GM19193 (cell line): ENCODE measurements at regions not wholly inside any gene's neighbourhood (a gene's known extent, or its start where the extent isn't known, plus 50 kb on each side); places are given as distances from the start of the nearest gene placed in this dataset.

Experiments
- POLR2A ChIP-seq: IDR thresholded peaks from 4 replicates; pipeline ENCODE4 v1.6.1; 2011; ENCODE audit not compliant: insufficient read depth, insufficient read length; ENCODE audit errors: extremely low read depth

DNA sequence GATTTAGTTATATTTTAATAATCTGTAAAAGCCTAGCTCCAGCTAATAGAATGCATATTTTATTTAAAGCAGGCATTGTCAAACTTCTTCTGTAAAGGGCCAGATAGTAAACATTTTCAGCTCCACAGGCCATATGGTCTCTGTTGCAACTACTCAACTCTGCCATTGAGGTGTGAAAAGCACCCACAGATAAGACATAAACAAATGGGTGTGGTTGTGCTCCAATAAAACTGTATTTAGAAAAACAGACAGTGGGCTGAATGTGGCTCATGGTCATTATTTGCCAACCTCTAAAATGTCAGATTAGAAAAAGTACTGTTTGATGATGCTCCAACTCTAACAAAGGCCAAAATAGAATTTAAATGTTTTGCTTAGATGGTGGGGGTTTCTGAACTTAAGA is 519.9 kb downstream of the RNF144A start:
- TF ChIP-seq POLR2A: no peak

DNA sequence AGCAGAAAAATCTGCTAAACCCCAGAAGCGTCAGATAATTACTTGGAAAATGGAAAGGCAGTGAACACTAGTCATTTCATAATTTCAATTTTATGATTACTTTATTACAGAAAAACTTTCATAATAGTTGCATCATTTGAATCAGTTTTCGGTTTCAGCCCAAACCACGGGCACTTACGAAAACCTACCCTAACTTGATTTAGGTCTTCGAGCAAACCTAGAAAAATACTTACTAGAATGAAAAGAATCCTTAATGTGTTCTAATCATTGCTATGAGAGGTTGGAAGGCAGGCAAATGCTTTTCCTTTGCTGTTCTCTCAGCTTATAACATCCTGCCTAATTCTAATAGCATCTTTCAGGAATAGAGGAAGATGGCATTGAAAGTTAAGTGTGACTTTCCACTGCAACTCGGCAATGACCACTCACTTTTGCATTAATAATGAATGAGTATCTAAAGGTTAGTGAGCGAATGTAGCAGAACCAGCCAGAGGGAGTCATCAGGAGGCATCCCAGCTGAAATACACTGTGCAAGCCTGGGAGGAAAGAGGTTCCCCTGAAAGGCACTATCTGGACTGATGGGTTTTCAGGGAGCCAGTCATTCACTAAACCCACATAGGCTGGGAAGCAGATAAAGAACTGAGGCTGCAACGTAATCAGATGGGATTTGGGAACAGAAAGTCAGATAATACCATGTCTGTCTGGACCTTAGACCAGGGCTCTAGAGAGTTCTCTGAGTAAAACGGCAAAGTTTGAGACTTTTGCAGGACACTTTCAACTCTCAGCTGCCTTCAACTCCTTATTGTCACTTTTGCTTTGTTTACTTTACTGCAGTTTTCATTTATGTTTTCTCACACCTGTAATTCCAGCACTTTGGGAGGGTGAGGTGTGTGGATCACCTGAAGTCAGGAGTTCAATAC is 520.8 kb downstream of the RNF144A start:
- TF ChIP-seq POLR2A: no peak

DNA sequence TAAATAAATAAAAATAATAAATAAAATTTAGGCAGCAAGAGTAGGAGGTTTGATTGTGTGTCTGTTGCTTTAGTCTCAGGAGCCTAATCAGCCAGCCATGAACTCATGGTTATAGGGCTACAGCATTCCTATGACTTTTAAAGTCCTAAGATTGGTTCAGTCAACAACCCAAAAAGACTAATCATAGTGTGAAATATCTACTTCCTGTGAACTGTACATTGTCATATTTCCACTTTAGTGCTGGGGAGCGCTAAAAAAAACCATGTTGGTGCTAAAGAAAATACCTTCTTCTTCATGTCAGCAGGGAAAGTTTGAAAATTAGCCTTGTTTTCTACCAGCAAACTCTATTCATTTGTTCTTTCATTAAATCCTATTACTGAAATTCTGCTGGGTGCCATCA is 521.6 kb downstream of the RNF144A start:
- TF ChIP-seq POLR2A: no peak

DNA sequence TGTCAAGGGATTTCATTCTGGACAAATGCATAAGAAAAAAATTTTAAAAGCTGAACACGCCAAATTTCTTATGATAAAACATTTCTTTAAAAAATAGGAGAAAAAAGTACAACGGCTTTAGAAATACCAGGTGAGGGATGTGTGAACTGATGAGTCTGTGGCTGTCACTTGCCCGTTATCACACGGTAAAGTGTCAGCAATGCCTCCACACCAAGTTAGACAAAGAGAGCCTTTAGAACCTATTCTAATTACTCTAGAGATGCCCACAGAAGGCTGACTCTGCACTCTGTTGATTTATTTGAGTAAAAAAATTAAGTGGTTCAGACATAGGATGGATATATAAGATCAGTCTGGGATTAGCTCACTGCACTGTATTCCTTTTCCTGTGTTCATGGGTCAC is 523.8 kb downstream of the RNF144A start:
- no peak for TF ChIP-seq POLR2A

DNA sequence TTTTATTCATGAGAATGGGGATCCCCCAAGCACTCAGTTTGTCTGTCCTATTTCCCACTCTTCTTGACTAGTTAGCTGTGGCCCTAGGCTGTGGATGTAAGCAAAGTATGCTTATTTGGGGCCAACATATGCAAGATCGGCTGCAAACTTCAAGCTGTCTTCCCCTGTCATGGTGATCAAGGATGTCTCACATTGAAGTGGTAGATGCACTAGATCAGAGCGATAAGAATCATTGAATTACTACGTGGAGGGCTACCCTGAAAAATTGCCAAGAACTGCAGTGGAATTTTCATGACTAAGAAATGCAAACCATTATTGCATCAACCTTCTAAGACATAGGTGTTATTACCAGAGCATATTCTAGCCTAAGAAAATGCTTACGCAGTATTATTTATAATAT is 527.4 kb downstream of the RNF144A start:
- no peak for TF ChIP-seq POLR2A

DNA sequence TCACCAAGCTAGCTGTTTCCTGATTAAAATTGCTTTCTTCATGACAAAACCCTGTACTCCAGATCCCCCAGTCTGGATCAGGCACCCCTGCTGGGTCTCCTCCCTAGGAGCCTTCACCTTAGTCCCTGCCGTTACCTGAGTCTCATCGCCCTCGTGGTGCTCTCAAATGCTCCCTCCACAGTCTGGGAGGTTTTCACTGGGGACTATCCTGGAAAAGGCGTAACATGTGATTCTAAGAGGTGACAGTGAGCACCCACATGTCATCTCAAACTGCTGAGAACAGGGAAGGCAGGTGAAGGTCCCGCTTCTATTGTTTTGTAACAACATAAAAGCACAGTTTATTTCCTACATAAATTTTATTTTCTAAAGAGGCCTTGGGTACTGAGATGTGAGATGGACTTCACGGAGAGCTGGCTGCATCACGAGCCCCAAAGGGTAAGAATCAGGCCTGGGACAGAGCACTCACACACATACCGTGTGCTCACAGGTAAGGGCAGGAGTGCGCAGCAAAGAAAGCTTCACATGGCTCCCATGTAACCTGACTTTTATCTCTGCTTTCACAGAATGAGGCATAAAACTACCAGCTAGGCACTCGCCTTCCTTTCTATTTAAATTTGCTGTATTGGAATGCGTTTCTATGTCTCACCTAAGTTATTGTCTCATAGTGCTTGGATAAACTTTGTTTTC is 531.5 kb downstream of the RNF144A start:
- TF ChIP-seq POLR2A: no peak

DNA sequence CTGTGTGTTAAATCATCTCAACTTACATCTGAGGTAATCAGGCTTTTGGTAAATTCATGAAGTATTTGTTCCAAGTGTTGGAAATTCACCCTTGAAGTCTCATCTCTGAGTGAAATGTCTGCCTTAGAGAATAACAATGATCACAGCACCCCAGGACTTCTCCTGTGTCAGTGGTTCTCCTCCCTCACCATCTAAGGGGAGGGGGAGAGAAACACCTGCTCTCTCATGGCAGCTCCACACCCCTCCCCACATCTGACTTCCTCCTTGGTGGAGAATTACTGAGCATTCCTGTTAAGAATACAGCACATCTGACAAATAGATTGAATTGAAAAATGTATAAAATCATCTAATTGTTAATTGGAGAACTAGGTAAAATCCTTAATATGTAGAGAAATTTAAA is 532.1 kb downstream of the RNF144A start:
- no peak for TF ChIP-seq POLR2A

DNA sequence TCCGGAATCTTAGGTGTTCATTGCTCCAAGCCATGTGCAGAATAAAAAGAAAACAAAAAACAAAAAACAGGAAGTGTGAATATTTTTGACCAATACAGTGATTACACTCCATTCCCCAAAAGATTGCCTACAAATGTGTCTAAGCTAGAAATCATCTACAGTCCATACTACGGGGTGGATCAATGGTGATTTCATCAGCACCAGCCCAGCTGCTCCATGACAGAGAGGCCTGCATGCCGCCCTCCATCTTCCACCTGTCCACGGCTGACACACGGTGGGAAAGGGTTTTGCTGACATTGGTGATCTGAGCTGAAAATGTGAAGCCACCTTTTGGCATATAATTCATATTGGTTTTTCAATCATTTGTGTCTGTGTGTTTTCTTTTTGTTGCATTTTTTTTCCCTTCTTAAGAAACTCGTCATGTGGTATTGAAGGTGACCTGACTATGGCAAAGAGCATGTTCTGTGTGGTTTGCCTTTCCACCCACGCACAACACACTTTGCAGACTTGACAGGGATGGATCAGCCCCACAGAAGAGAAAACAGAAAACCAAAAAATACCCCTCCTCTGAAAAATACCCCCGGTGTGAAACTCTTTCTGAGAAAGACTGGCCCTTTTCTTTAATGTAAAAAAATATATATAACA is 533.1 kb downstream of the RNF144A start:
- TF ChIP-seq POLR2A: no peak

DNA sequence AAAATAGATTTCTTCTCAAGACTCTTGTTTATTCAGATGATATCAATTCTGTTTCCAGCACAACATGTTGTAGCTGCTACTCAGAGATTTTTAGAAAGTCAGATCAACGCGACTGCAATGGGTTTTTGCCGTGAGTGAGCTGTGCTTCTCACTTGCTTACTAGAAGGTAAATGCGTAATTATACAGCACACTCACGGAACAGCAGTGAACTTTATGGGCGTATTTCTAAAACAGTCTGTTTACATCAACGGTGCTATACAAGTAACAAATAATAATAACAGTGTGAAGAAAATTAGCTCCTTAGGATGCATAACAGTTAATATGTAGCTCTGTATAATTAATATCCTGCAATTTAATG is 533.6 kb downstream of the RNF144A start:
- no peak for TF ChIP-seq POLR2A

DNA sequence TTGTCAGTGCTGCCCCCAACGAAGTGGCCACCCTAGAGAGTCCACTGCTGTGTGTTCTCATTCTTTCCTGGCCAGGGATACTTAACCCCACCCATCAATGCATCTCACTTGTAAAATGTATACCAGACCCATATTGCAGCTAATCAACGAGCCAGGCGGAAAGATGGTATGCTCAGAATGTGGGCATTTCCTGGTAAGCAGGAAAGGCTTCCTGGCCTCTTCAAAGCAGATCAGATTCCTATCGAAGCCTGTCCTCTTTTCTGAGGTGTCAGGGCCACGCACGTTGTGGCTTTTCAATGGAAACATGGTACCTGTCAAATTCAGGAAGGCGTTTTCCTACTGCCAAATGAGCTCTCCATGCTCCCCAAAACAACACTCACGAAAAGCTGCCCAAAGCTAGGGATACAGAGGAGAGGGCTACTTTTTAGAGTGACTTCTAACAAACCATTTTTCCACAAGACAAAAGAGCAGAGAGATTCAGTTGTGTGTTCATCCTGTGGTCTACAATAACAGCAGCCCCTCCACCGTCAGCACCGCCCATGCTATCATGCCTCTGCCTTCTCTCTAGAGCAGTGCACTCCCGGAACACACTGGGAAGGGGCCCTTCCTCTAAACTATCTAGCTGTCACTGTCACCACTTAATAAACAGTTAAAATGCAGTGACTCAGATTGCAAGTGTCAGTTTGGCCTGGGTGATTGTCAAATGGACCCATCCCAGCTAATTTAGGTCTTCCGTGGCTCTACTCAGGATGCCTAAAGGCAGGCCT is 535.1 kb downstream of the RNF144A start:
- TF ChIP-seq POLR2A: no peak

DNA sequence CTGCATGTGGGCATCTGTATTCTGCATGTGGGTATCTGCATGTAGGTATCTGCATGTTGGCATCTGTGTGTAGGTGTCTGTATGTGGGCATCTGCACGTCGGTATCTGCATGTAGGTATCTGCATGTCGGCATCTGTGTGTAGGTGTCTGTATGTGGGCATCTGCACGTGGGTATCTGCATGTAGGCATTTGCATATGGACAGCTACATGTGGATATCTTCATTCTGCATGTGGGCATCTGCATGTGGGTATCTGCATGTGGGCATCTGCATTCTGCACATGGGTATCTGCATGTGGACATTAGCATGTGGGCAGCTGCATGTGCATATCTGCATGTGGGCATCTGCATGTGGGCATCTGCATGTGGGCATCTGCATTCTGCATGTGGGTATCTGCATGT is 537.4 kb downstream of the RNF144A start:
- no peak for TF ChIP-seq POLR2A

DNA sequence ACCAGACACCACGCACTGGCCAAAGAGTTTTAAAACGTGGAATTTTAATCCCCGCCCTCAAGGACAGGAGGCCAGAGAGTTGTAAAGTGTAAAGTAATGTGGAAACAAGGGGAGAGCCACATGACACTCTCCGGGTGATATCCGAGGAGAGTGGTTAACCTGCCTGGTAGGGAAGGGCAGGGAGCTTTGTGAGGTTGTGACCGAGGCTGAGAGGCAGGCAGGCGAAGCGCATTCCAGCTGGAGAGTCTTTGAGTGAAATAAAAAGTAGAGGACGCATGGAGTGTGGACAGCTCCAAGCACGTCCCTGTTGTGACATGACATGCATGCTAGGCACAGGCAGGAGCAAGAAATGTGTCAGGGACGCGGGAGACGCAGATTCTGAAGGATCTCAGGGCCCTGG is 539.5 kb downstream of the RNF144A start:
- TF ChIP-seq POLR2A: no peak

DNA sequence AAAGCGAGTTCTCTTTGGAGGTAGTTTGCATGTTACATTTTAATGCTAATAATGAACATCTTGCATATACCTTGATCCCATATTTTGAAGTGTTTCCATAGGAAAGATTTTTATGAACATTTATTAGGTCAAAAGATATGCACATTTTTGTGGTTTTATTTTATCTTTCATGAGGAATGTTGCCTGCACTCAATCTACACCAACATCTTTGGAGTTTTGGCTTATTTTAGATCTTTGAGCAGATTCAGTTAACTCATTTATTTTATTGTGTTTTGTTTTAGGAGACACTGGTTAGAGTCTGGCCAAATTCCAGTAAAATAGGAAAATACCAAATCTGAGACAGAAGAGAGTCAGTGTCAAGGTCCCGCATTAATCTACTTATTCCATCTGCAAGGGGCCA is 540.9 kb downstream of the RNF144A start:
- TF ChIP-seq POLR2A: no peak

DNA sequence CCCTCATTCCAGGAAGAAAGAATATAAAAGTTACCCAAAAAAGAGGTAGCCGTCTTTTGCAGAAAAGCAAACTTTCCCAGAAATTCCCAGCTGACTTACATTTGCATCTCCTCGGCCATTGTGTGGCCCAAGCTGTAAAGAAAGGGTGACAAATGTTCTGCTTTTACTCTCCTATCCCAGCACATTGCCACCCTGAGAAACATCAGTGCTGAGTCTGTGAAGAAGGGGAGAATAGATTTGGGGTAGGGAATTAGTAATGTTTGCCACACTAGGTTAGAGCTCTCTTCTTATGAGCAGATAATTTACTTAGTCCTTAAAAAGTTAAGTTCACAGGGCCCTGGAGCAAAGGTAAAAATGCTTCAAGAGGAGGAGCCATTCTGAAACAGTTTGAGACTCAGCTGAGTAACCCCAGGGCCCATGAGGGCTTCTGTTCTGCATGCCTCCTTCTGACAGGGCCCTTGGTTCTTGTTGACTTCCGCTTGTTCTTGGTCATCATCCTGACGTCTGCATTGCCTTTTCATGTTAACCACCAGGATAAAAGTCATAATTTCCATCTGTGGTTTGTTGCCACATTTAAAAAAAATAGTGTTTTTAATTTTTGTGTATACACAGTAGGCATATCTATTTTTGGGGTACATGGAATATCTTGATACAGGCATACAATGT is 550.7 kb downstream of the RNF144A start:
- TF ChIP-seq POLR2A: no peak
